ENCODE measurements at regions not wholly inside any gene's neighbourhood (a gene's known extent, or its start where the extent isn't known, plus 50 kb on each side); places are given as distances from the start of the nearest gene placed in this dataset.

- TF ChIP-seq CTCF (IDR thresholded peaks at IDR 0.05; ENCODE audit: extremely low read depth, missing control alignments): no peak
- DNase-seq (ENCODE audit: low spot score): no peak
These were observed 309.4 kb downstream of the IRX1 start for GRCh38 chr5:3905031-3905430.

GRCh38 chr5:3905521-3905920 is 309.9 kb downstream of the IRX1 start:
- DNase-seq (ENCODE audit: low spot score): no peak
- no peak for TF ChIP-seq CTCF (IDR thresholded peaks at IDR 0.05; ENCODE audit: extremely low read depth, missing control alignments)

GRCh38 chr5:3911111-3911510 is 315.5 kb downstream of the IRX1 start:
- no peak for TF ChIP-seq CTCF (IDR thresholded peaks at IDR 0.05; ENCODE audit: extremely low read depth, missing control alignments)

GRCh38 chr5:3911773-3912172 is 316.1 kb downstream of the IRX1 start:
- TF ChIP-seq CTCF (IDR thresholded peaks at IDR 0.05; ENCODE audit: extremely low read depth, missing control alignments): no peak
- DNase-seq (ENCODE audit: low spot score): no peak

More at GRCh38 chr5:3911111-3911510, 315.5 kb downstream of the IRX1 start:
- DNase-seq (ENCODE audit: low spot score): no peak

GRCh38 chr5:3912790-3913189 is 317.2 kb downstream of the IRX1 start:
- TF ChIP-seq CTCF (IDR thresholded peaks at IDR 0.05; ENCODE audit: extremely low read depth, missing control alignments): no peak
- no peak for DNase-seq (ENCODE audit: low spot score)

- TF ChIP-seq CTCF (IDR thresholded peaks at IDR 0.05; ENCODE audit: extremely low read depth, missing control alignments): no peak
- DNase-seq (ENCODE audit: low spot score): no peak
These were observed 317.6 kb downstream of the IRX1 start for GRCh38 chr5:3913279-3913678.

GRCh38 chr5:3925022-3925421 is 329.4 kb downstream of the IRX1 start:
- DNase-seq (ENCODE audit: low spot score): no peak
- TF ChIP-seq CTCF (IDR thresholded peaks at IDR 0.05; ENCODE audit: extremely low read depth, missing control alignments): no peak

Measured in GM20000 (cell line).